GM21390 (cell line): ENCODE measurements at regions not wholly inside any gene's neighbourhood (a gene's known extent, or its start where the extent isn't known, plus 50 kb on each side); places are given as distances from the start of the nearest gene placed in this dataset.

Experiments
- ATAC-seq: cut with Tn5 transposase; IDR thresholded peaks from one replicate; pipeline ENCODE4 v1.9.1; 2021; ENCODE audit not compliant: unreplicated experiment

DNA sequence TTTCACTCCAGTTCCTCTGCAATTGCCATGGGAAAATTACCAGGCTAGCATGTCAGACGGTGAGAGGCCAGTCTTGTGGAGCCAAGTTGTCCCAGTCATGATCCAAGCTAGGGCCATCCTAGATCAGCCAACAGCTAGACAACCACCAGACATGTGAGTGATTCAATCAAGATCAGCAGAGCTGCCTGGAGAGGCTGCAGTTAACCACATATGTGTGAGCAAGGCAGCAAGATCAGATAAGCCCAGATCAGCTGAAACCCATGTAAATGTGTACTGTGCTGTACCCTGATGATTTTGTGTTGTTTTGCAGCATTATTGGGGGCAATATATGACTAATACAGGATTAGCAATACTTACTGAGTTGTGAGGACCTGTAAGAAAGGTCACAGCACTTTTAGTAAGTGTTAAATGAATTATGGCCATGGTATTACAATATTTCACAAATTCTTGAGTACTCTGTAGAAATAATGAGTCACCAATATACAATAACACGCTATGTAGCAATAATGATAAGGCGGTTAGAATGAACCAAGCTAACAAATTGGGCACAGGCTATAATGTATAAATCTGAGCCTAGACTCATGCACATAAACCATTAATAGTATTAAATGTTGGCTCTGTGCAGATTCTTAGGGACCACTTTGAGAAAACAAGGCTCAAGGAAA, 91.4 kb downstream of the SUDS3 start:
- no peak for ATAC-seq

DNA sequence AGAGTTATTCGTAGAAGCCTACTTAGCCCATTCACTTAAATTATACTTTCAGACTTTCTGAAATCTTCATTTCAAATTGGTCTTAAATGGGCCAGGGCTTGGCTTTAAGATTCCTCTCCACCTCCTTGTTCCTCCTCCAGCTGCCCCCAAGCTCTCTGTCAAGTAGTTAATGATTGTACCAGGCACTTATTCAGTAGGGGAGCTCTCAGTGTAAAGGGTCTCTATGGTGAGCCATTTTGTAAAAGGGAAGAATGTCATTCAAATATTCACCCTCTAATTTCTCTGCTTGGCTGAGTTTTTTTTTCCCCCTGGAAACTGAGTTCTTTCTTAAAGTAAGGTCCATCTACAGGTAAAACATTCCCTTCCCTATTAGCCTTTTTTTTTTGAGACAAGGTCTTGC, 96.6 kb downstream of the SUDS3 start:
- ATAC-seq, result no peak

DNA sequence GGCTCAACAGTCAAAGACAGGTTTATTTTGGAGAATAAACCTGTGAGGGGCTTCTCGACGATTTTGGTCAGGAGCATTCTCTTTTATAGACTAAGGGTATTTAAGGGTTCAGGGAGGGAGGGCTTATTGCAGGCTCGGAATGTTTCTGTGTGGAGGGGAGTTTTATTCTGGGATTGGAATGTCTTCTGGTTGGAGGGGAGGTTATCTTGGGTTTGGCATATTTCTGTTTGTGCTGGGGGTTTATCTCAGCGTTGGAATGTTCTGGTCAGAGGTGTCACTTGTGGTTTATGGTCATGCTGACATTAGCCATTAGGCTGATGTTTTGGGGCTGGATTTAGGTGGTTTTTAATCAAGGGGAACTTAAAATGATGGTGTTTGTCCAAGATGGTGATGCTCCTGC, 103.9 kb downstream of the SUDS3 start:
- no peak for ATAC-seq

- no peak for ATAC-seq
These were observed 111.7 kb downstream of the SUDS3 start for GRCh38 chr12:118488034-118488433.

GRCh38 chr12:118493962-118494361, 117.6 kb downstream of the SUDS3 start:
- ATAC-seq, result no peak

DNA sequence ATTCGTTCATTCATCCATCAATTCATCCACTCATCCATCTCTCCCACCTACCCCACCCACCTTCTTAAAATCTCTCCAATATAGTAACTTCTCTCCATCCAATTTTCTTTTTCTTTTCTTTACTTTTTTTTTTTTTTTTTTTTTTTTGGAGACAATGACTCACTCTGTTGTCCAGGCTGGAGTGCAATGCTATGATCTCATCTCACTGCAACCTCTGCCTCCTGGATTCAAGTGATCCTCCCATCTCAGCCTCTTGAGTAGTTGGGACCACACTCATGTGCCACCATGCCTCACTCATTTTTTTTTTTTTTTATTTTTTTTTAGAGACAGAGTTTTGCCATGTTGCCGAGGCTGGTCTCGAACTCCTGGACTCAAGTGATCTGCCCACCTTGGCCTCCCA, 118.4 kb downstream of the SUDS3 start:
- no peak for ATAC-seq

DNA sequence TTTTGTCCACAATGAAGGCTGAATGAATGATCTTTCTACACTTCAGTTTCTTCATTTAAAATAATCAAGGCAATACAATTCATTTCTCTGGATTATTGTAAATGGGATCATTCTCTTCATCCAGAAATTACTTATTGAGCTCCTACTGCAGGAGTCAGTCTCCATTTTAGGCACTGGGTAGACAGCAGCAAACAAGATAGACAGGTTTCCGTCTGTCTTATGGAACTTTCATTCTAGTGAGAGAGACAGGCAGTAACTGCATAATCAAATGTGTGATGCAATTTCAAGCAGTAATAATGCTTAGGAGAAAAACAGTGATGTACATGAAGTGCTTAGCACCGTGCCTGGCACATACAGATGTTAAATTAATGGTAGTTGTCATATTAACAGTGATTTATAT, 118.9 kb downstream of the SUDS3 start:
- no peak for ATAC-seq

GRCh38 chr12:118498171-118498570, 121.8 kb downstream of the SUDS3 start:
- no peak for ATAC-seq

DNA sequence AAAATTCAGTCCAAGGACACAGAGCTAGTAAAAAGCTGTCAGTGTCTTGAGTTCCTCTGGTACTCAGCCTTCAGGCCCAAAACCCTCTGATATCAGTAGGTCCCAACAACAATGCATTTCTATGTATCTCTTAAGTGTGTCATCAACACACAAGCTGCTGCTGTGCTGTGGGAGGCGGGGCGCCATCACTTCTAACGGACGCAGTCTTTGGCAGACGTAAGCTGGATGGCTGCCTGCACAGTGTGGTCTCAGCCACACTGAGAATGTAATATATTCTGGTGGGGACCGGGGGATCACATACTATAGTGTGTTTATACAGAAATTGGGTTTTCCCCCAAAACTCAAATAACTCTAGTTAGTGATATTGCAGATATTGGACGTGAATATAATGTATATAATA, 123.9 kb downstream of the SUDS3 start:
- no peak for ATAC-seq

- no peak for ATAC-seq
These were observed 125.1 kb downstream of the SUDS3 start for GRCh38 chr12:118501489-118501888.

- no peak for ATAC-seq
These were observed 127.1 kb downstream of the SUDS3 start for GRCh38 chr12:118503476-118503875.

- ATAC-seq, result no peak
These were observed 136.3 kb downstream of the SUDS3 start for GRCh38 chr12:118512669-118513068.

DNA sequence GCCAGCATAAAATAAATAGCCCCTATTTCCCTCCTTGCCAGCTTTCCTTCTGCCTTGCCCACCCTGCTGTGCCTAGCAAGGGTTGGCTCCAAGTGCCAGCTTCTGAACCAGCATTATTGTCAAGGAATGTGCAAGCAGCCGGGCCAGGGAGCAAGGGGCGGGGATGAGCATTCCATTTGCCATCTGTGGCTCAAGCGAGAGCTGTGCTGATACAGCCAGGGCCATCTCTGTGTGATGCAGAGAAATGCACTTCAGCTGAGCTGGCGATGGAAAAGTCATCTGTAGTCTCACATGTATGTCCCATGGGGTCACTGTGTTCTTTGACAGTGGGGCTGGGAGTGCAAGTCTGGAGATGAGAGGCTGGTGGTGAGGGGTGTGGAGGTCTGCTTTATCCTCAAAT, 137.3 kb downstream of the SUDS3 start:
- ATAC-seq, result no peak

- no peak for ATAC-seq
These were observed 137.9 kb downstream of the SUDS3 start for GRCh38 chr12:118514297-118514696.

DNA sequence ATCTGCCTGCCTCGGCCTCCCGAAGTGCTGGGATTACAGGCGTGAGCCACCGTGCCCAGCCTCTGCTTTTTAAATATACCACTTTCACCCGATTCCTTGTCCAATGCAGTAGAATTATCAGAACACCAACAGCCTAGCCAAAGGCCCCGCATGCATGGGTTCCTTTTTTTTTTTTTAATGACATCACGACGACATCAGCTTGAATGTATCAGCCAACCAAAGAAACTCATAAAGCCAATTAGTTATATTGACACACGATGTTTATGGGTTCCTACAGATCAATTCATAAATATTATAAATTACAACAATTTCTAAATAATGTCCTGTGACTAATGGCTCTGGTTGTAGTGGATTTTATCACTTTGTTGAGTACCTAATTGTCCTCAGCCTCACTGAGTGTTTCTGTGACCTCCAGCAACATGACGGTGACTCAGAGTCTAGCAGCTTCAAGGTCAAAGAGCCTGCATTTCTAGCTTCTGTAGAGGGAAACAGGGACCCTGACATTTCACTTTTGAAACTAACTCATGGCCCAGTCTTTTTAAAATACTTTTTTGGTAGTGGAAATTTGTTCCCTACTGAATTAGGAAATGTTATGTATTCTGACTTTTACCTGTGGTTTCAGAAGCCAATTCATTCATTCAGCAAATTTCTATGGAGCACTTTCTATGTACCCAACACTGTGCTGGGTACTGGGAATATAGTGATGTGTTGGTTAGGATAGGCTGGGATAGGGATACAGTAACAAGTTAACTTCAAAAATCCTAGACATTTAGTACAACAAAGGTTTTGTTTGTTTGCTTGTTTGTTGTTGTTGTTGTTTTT, 144.1 kb downstream of the SUDS3 start:
- ATAC-seq, result no peak

GRCh38 chr12:118521036-118521370, 144.6 kb downstream of the SUDS3 start:
- ATAC-seq, result no peak

DNA sequence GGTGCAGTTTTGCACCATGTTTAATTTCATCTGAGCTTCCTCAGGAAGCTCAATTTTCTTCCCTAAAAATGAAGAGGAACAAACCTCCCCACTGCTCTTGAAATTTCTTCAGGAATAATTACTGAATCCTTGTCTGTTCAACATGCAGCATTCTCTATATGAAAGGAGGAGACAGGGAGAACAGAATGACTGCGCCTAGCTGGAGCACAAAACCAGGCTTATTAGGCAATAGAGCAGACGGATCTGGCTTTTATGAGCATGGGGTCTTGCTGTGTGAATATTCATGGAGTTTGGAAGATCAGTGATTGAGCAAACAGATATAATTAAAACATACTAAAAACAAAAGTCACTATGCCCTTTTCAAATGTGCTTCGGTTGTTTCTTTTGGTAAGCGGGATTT, 148.1 kb downstream of the SUDS3 start:
- ATAC-seq, result no peak

- ATAC-seq, result no peak
These were observed 148.9 kb downstream of the SUDS3 start for GRCh38 chr12:118525216-118525615.

GRCh38 chr12:118526255-118527095, 150.1 kb downstream of the SUDS3 start:
- no peak for ATAC-seq

DNA sequence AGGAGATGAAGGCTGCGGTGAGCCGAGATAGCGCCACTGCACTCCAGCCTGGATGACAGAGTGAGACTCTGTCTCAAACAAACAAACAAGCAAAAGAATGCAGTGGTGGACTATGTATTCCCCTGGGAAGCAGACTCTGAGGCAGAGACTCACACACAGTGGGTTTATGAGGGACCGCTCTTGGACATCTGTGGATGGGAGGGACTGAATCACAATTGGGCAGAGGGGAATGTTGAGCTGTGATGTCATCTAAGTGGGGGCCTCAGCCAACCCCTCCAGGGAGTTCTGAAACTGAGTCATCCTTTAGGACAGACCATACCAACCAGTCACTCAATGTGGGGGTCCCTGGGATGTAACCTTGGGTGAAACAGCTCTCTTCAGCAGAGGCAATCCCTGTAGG, 151.0 kb downstream of the SUDS3 start:
- no peak for ATAC-seq

DNA sequence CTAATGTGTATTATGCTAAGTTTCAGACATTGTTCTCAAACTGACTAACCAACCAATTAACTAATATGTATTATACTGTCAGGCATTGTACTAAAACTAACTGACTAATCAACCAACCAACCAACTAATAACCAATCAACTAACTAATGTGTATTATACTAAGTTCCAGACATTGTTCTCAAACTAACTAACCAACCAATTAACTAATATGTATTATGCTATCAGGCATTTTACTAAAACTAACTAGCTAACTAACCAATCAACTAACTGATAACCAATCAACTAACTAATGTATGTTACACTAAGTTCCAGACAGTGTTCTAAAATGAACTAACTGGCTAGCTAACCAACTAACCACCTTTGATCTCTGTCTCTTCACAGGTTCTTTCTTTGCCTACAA, 152.3 kb downstream of the SUDS3 start:
- ATAC-seq, result no peak

DNA sequence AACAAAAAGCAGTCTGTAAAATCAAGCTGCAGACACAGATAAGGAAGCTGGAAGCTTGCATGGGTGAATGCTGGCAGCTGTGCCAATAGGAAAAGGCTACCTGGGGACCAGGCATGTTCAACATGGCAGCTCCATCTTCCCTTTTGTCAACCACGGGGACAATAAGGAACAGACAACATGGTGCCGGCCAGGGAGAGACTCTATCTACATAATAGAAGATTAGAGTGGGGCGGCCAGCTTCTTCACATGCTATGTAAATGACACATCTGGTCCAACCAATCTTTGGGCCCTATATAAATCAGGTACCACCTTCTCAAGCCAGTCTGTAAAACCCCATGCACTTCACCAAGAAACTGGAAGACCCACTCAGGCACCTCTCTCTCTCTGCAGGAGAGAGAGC, 157.6 kb downstream of the SUDS3 start:
- no peak for ATAC-seq
